NCI-H1417 treated with DMSO at 0.1 percent for 48 hours (cell line): ENCODE measurements at regions not wholly inside any gene's neighbourhood (a gene's known extent, or its start where the extent isn't known, plus 50 kb on each side); places are given as distances from the start of the nearest gene placed in this dataset.
"Not testable (repeated sequence)": the region's sequence is repeated elsewhere in the genome, so short reads cannot be mapped to it uniquely, and the experiment has no call there.

Source experiments
- DNase-seq: peaks from one replicate; lab custom pipeline; 2025; lab: John Stamatoyannopoulos, UW

- no peak for DNase-seq
Measured at GRCh38 chr11:25615069-25615468, 716.9 kb upstream of the ANO3 start.

GRCh38 chr11:25615841-25616240 lies 716.1 kb upstream of the ANO3 start:
- DNase-seq: no peak

GRCh38 chr11:25625094-25625493 lies 706.8 kb upstream of the ANO3 start:
- DNase-seq: no peak

- no peak for DNase-seq
Measured at GRCh38 chr11:25628030-25628429, 703.9 kb upstream of the ANO3 start.

GRCh38 chr11:25633230-25633629 lies 698.7 kb upstream of the ANO3 start:
- DNase-seq: no peak

- not testable (repeated sequence) for DNase-seq
Measured at GRCh38 chr11:25649220-25649619, 682.7 kb upstream of the ANO3 start.

- no peak for DNase-seq
Measured at GRCh38 chr11:25650319-25650718, 681.6 kb upstream of the ANO3 start.

- no peak for DNase-seq
Measured at GRCh38 chr11:25655636-25656035, 676.3 kb upstream of the ANO3 start.

GRCh38 chr11:25658916-25659315 lies 673.0 kb upstream of the ANO3 start:
- no peak for DNase-seq

GRCh38 chr11:25659706-25660105 lies 672.2 kb upstream of the ANO3 start:
- no peak for DNase-seq

GRCh38 chr11:25667871-25668270 lies 664.1 kb upstream of the ANO3 start:
- DNase-seq: no peak

- no peak for DNase-seq
Measured at GRCh38 chr11:25691959-25692358, 640.0 kb upstream of the ANO3 start.

GRCh38 chr11:25702417-25702816 lies 629.5 kb upstream of the ANO3 start:
- no peak for DNase-seq

- DNase-seq: no peak
Measured at GRCh38 chr11:25710975-25711374, 621.0 kb upstream of the ANO3 start.

GRCh38 chr11:25727944-25728343 lies 604.0 kb upstream of the ANO3 start:
- DNase-seq: no peak

GRCh38 chr11:25730230-25730629 lies 601.7 kb upstream of the ANO3 start:
- DNase-seq: no peak

- DNase-seq: no peak
Measured at GRCh38 chr11:25733777-25734176, 598.2 kb upstream of the ANO3 start.

- DNase-seq: no peak
Measured at GRCh38 chr11:25734591-25735211, 597.2 kb upstream of the ANO3 start.

- no peak for DNase-seq
Measured at GRCh38 chr11:25737071-25737675, 594.8 kb upstream of the ANO3 start.

- no peak for DNase-seq
Measured at GRCh38 chr11:25741886-25742285, 590.0 kb upstream of the ANO3 start.

- no peak for DNase-seq
Measured at GRCh38 chr11:25742800-25743199, 589.1 kb upstream of the ANO3 start.

GRCh38 chr11:25755381-25755780 lies 576.5 kb upstream of the ANO3 start:
- no peak for DNase-seq

GRCh38 chr11:25755918-25756584 lies 575.9 kb upstream of the ANO3 start:
- no peak for DNase-seq
